Embryonic facial prominence (tissue), 1 donor: ENCODE measurements at regions not wholly inside any gene's neighbourhood (a gene's known extent, or its start where the extent isn't known, plus 50 kb on each side); places are given as distances from the start of the nearest gene placed in this dataset.

Experiments
- DNase-seq: peaks from one replicate; pipeline ENCODE4 v3.0.0-alpha.2; 2016; ENCODE audit errors: extremely low spot score

DNA sequence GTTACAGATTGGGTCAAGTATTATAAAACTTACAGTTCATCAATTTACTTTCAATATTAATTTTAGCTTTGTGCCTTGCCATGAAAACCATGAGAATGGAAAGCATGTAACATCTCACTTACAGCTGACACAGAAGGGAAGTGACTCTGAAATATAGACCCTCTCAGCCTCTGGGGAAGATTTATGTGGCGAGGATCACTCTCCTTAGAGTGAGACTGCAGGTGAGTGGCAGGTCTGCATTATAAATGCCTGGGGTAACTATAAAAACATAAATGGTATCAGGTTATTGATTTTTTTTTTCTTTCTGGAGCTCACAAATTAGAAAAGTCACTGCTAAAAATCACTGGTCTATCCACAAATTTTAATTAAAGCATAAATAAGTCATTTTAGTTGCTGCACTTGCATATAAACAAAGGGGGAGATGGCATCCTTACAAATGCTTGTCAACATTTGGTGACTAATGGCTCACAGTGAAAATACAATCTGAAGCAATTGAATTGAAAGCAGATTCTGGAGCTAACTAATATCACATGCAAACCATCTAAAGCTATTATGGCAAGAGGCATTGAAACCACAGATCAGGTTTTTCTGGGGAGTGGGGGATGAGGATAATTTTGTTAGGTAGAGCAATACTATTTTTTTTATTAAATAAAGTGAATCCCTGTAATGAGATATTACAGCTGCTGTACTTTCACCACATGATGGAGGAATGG lies 200.9 kb downstream of the TM2D1 start:
- DNase-seq: peak; percentile 42

DNA sequence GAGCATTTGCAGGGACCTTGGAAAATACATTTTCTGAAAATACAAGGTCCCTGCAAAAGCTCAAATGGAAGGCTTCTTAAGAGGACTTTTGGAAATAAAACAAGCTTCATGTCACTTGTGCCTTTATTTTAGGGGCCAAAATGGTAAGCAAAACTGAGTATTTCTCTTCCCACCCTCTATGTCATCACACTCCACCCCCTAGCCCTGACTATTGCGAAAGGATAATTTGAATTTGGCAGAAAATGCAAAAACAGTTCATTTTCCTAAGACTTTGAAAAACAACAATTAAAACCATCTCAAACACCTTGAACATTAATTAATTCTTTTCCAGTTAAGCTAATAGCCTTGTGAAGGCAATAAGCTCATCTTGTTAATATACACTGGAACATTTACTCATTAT lies 201.7 kb downstream of the TM2D1 start:
- DNase-seq: no peak

DNA sequence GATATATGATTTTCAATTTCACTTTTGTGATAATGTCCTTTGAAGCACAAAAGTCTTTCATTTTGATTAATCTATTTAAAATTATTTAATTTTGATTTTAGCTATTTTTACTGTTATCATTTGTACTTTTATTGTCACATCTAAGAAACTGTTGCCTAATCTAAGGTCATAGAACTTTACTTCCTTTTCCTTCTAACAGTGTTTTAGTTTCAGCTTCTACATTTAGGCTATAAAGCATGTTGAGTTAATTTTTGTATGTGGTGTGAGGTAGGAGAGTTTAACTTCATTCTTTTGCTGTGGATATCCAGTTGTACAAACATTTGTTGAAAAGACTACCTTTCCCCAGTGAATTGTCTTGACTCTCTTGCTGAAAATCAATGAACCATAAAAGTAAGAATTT lies 204.5 kb downstream of the TM2D1 start:
- DNase-seq: no peak

DNA sequence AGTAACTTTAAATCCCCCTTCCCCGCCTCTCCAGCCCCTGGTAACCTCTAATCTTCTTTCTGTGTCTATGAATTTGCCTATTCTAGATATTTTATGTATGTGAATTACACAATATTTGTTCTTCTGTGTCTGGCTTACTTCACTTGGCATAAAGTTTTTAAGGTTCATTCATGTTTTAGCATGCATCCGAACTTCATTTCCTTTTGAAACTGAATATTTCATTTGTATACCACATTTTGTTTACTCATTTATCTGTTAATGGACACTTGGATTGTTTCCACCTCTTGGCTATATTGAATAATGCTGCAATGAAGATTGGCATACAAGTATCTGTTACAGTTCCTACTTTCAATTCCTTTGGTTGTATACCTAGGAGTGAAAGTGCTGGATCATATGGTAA lies 205.3 kb downstream of the TM2D1 start:
- DNase-seq: no peak

DNA sequence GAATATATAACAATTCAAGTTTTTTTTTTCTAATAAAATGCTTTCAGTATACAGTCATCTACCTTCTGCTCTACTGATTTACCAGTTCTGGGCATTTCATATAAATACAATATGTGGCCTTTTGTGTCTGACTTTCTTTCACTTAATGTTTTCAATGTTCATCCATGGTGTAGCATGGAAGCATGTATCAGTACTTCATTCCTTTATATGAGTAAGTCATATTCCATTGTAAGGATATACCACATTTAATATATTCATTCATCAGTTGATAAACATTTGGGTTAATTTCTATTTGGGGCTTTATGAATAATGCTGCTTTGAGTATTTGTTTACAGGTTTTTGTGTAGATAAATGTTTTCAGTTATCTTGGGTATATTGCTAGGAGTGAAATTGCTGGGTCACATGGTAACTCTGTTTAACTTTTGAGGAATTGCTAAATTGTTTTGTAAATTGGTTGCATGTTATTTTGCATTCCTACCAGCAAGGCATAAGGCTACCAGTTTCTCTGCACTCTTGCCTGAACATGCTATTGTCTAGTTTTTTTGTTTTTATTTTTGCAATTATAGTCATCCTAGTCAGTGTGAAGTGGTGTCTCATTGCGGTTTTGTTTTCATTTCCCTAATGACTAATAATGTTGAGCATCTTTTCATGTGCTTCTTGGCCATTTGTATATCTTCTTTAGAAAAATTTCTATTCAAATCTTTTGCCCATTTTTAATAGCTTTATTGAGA lies 206.1 kb downstream of the TM2D1 start:
- DNase-seq: no peak

DNA sequence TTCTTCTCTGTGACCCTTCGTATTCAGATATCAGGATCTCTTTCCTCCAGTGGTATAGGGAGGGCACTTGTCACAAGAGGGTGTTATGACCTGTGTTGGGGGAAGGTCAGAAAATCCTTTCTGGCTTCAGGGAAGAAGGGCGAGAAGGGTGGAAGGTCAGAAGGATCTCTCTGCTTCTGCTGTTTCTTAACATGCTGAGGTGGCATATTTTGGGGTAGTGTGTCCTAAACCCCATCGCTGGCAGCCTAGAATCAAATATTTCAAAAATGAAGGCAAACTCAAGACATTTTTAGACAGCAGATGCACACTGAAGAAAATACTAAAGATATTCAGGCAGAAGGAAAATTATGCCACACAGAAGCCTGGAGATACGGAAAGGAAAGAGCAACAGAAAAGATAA lies 207.6 kb downstream of the TM2D1 start:
- DNase-seq: no peak

DNA sequence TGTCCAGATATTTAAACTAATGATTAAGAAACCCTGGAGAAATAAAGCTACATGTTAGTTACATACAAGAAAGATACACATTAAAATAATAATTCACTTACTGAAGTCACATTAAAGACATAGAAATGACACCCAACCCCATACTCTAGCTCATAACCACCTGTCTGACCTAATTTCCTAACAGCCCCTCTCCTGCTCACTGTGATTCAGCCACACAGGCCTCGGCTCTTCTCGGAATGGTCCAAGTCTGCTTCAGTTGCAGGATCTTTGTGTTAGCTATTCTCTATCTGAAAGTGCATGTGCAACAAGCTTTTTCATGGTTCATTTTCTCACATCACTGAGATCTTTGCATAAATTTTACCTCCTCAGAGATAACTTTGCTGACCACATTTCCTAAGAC lies 209.8 kb downstream of the TM2D1 start:
- no peak for DNase-seq
